Activated T-cell treated with anti-CD3 and anti-CD28 coated beads, Interleukin-2, amount 50 U/mL, for 72 hours (primary cell): ENCODE measurements at regions not wholly inside any gene's neighbourhood (a gene's known extent, or its start where the extent isn't known, plus 50 kb on each side); places are given as distances from the start of the nearest gene placed in this dataset.

Source experiments
- ATAC-seq, 2 donors: fragments of 150-1000 bp; cut with Tn5 transposase; replicated peaks in 1 of 2; 2 replicates each; pipeline ENCODE4 v1.10.0; 2021; ENCODE audit warnings: moderate library complexity in 2 of 2, mild to moderate bottlenecking in 1 of 2
- DNase-seq, 2 donors: peaks; one replicate each; pipeline ENCODE4 v3.0.0; 2021 to 2022; ENCODE audit warnings: mixed read lengths in 1 of 2
- H3K27ac Mint-ChIP-seq: one replicate; pipeline ENCODE4 v1.8.0; 2022; ENCODE audit warnings: mild to moderate bottlenecking, moderate library complexity, mixed read lengths
- H3K27me3 Mint-ChIP-seq: one replicate; pipeline ENCODE4 v1.8.0; 2022; ENCODE audit warnings: low read depth, mixed read lengths
- H3K36me3 Mint-ChIP-seq, 2 donors: one replicate each; pipeline ENCODE4 v1.8.0; 2022; ENCODE audit warnings: mixed read lengths in 2 of 2, mild to moderate bottlenecking in 1 of 2; ENCODE audit not compliant: insufficient read depth in 2 of 2
- H3K4me1 Mint-ChIP-seq: one replicate; pipeline ENCODE4 v1.8.0; 2022; ENCODE audit warnings: low read depth, mixed read lengths
- H3K4me3 Mint-ChIP-seq, 2 donors: one replicate each; pipeline ENCODE4 v1.8.0; 2022; ENCODE audit warnings: mild to moderate bottlenecking in 2 of 2, mixed read lengths in 2 of 2, moderate library complexity in 2 of 2
- H3K9me3 Mint-ChIP-seq, 2 donors: one replicate each; pipeline ENCODE4 v1.8.0; 2022; ENCODE audit warnings: mixed read lengths in 2 of 2

DNA sequence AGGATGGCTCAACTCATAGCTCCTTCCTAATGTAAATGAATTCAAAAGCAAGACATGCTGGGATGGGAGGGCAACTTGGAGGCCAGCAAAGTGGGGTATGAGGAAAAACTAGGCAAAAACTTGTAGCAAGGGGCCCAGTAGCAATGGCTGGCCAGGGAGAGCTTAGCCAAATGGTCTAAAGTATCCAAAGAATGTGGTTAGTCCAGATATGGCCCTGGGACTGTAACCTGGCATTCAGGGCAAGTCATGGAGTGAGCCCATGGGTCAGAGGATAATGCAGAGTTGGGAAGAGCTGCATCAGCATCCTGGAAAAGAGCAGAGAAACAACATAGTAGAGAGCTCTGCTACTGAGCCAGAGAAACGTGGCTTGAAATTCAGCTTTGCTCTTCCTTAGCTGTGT, 191.7 kb downstream of the SUCLA2 start:
- H3K36me3 Mint-ChIP-seq: no peaks in the 10 kb centered on the region
- H3K4me3 Mint-ChIP-seq: no peak overlapping the region
- H3K4me1 Mint-ChIP-seq: no peaks in the 10 kb centered on the region
- DNase-seq (no peak), ATAC-seq (no peak)
- H3K9me3 Mint-ChIP-seq: no peaks in the 10 kb centered on the region
- no peak overlapping the region for H3K27ac Mint-ChIP-seq
- no peaks in the 10 kb centered on the region for H3K27me3 Mint-ChIP-seq

DNA sequence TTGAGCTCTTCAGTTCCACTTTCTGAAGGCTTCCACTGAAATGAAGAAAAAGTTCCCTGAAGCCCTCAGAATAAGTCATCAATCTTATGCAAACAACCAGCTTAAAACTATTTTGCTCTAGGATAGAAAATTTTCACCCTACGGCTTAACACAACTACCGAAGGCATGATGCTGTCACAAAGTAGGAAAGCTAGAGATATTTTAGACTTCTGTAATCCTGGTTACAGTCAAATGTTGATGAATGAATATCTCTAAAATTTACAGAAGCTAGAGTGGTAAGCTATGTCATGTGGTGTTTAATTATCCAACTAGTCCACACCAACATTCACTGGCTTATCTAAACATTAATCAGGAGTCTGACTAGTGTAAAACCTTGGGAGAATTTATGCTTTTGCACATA, 197.9 kb downstream of the SUCLA2 start:
- Mint-ChIP-seq H3K4me1 (peaks cover 5% of the 10 kb centered on the region), H3K27ac (no peak overlapping the region), H3K27me3 (no peaks in the 10 kb centered on the region), H3K4me3 (no peak overlapping the region), H3K36me3 (no peaks in the 10 kb centered on the region), H3K9me3 (no peaks in the 10 kb centered on the region)
- no peak for ATAC-seq
- DNase-seq: no peak

DNA sequence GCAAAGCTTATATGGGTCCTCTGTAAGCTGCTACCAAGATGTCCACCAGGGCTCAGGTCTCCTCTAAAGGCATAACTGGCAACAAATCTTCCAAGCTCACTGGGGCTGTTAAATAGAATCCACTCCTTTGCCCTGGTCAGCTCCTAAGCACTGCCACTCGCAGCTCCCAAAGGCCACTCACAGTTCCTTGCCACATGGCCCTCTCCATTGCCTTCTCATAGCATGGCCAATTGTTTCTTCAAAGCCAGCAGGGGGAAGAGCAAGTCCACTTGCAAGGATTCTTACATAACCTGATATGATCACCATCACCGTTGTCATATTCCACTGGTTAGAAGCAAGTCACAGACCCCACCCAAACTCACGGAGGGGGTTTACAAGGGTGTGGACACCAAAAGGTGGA, 199.5 kb downstream of the SUCLA2 start:
- no peak overlapping the region for H3K27ac Mint-ChIP-seq
- no peak for ATAC-seq

DNA sequence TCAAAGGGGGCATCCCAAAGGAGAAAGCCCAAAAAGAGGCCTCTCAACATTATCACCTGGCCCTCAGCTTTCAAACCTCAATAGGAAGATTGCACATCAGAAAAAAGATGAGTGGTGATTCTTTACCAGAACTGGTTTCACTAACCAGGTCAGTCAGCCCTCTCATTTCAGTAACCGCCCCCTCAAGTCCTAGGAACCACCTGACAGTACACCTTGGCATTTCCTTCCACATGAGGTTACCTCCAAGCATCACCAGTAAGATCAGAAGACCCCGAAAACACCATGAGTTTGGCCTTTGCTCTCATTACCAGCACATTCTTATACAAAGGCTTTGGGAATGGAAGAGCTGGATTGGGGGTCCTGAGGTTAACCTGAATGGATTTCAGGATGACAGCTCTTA, 200.5 kb downstream of the SUCLA2 start:
- no peaks in the 10 kb centered on the region for H3K36me3 Mint-ChIP-seq
- H3K9me3 Mint-ChIP-seq: no peaks in the 10 kb centered on the region
- H3K4me1 Mint-ChIP-seq: peaks cover 5% of the 10 kb centered on the region
- ATAC-seq (peak; percentile 41 to 49), DNase-seq (no peak)
- no peak overlapping the region for H3K27ac Mint-ChIP-seq
- H3K4me3 Mint-ChIP-seq: no peak overlapping the region
- H3K27me3 Mint-ChIP-seq: no peaks in the 10 kb centered on the region

More for the DNA sequence above, 199.5 kb downstream of the SUCLA2 start:
- Mint-ChIP-seq H3K36me3 (no peaks in the 10 kb centered on the region), H3K4me1 (peaks cover 5% of the 10 kb centered on the region), H3K4me3 (no peak overlapping the region), H3K9me3 (no peaks in the 10 kb centered on the region), H3K27me3 (no peaks in the 10 kb centered on the region)
- no peak for DNase-seq

DNA sequence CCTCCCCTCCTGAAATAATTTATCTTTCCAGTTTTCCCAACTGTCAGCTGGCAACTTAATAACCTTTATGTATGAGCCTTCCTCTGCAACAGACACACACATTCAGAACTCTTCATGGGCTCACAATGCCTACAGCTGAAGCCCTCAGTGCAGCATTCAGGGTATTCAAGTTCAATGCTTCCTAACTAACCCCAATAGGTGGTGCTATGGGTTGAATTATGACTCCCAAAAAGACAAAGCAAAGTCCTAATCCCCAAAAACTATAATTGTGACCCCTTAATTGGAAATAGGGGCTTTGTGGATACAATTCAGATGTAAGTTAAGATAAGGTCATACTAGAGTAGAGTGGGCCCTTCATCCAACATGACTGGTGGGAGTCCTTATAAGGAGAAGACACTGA, 202.2 kb downstream of the SUCLA2 start:
- Mint-ChIP-seq H3K9me3 (no peaks in the 10 kb centered on the region), H3K27ac (no peak overlapping the region), H3K4me3 (no peak overlapping the region), H3K4me1 (peaks cover 5% of the 10 kb centered on the region), H3K27me3 (no peaks in the 10 kb centered on the region), H3K36me3 (no peaks in the 10 kb centered on the region)
- ATAC-seq (no peak), DNase-seq (no peak)

DNA sequence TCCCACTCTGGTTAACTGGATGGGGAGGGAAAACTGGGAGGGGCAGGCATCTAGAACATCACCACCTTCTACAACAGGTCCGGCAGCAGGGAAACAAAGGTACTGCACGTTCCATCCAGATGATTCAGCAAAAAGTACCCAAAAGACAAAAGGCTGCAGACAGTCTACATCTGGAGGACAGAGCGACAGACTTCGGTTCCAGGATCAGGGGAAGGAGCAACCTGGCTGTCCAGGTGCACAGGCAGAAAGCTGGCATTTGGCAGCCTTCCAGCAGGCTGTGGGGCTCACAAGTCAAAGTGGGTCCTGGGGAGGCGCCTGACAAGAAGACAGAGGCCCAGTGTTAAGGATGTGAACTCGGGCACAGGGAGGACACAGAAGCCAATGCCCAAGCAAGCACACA, 202.9 kb downstream of the SUCLA2 start:
- Mint-ChIP-seq H3K36me3 (no peaks in the 10 kb centered on the region), H3K4me3 (no peak overlapping the region), H3K27me3 (no peaks in the 10 kb centered on the region), H3K9me3 (no peaks in the 10 kb centered on the region), H3K4me1 (peaks cover 5% of the 10 kb centered on the region), H3K27ac (no peak overlapping the region)
- DNase-seq (no peak), ATAC-seq (no peak)

DNA sequence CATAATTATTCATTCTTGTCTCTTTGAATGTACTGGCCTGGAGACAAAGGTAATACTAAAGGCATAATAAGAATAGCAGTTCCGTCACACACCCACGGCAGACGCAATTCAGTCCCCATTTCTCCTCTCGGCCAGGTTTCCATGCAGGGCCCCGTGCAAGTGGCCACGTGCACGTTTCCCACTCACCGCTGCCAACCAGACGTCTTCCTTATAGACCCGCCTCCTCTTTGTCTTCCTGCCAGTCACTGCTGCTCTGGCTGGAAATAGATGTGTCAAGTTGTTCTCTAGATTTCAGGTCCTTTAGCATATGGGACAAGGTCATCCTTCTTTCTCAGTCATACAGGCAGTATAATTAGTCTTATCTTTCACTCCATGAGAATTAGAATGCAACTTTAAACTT, 204.3 kb downstream of the SUCLA2 start:
- H3K27me3 Mint-ChIP-seq: no peaks in the 10 kb centered on the region
- no peak overlapping the region for H3K4me3 Mint-ChIP-seq
- peaks cover 5% of the 10 kb centered on the region for H3K4me1 Mint-ChIP-seq
- ATAC-seq: no peak
- DNase-seq: no peak
- peaks cover 4% of the 10 kb centered on the region in 2 donors for H3K9me3 Mint-ChIP-seq
- H3K36me3 Mint-ChIP-seq: peaks cover 2 to 4% of the 10 kb centered on the region in 2 donors
- H3K27ac Mint-ChIP-seq: no peak overlapping the region

DNA sequence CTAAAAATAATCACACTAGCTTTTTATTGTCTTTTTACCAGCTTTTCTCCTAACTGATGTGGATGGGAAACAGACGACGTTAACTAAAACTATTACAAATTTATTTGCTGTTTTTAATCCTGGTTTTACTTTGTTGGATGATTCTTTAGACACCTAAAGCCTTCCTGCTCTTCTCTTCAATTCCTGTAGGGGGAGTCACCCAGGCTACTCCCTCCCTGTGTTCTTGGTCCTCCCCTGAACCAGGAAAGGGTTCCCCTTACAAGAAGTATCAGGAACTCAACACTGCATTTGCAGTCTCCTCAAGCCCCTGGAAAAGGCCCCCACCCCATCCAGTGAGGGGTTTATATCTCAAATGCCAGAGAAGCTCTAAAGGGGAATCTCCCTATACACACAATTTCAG, 206.1 kb downstream of the SUCLA2 start:
- Mint-ChIP-seq H3K27me3 (no peaks in the 10 kb centered on the region), H3K36me3 (peaks cover 7 to 12% of the 10 kb centered on the region in 2 donors), H3K9me3 (peaks cover 10% of the 10 kb centered on the region in 2 donors), H3K4me1 (no peaks in the 10 kb centered on the region), H3K27ac (no peak overlapping the region), H3K4me3 (no peak overlapping the region)
- DNase-seq: no peak
- no peak for ATAC-seq

DNA sequence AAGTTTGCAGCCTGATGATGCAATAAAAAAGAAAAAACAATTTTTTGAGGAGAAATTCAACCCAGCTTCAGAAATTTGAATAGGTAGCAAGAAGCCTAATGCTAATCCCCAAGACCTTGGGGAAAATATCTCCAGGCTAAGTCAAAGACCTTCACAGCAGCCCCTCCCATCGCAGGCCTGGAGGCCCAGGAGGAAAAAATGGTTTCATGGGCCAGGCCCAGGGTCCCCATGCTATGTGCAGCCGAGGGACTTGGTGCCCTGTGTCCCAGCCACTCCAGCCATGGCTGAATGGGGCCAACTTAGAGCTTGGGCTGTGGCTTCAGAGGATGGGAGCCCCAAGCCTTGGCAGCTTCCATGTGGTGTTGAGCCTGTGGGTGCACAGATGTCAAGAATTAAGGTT, 210.3 kb downstream of the SUCLA2 start:
- Mint-ChIP-seq H3K27ac (no peak overlapping the region), H3K36me3 (peaks cover 10 to 12% of the 10 kb centered on the region in 2 donors), H3K27me3 (no peaks in the 10 kb centered on the region), H3K9me3 (peaks cover 10 to 12% of the 10 kb centered on the region in 2 donors), H3K4me1 (no peaks in the 10 kb centered on the region), H3K4me3 (no peak overlapping the region)
- ATAC-seq: no peak
- no peak for DNase-seq

DNA sequence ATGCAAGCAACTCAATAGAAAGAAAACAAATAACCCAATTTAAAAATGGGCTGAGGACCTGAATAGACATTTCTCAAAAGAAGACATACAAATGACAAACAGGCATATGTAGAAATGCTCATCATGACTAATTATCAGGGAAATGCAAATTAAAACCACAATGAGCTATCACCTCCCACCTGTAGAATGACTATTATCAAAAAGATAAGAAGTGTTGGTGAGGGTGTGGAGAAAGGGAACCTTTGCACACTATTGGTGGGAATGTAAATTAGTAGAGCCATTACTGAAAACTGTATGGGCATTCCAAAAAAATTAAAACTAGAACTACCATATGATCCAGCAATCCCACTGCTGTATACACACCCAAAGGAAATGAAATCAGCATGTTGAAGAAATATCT, 212.2 kb downstream of the SUCLA2 start:
- Mint-ChIP-seq H3K36me3 (peaks cover 10 to 12% of the 10 kb centered on the region in 2 donors), H3K9me3 (peaks cover 10 to 12% of the 10 kb centered on the region in 2 donors), H3K27me3 (no peaks in the 10 kb centered on the region), H3K4me3 (no peak overlapping the region), H3K4me1 (no peaks in the 10 kb centered on the region), H3K27ac (no peak overlapping the region)
- DNase-seq: no peak
- no peak for ATAC-seq

DNA sequence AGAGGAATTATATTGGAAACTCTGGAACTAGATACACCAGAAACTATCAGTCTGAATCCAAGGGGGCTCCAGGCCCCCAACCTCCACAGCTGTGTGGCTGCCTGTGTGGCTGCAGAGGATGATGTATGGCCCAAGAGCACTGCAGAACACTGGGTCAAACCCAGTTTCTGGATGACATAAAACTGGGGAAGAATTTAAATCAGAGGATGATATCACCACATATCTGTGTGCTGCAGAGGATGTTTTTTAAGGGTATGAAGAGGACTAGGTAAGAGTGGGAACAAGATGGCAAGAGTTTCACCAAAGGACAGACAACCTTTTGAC, 226.4 kb downstream of the SUCLA2 start:
- no peak overlapping the region for H3K27ac Mint-ChIP-seq
- DNase-seq: no peak
- no peaks in the 10 kb centered on the region for H3K4me1 Mint-ChIP-seq
- peaks cover 11% of the 10 kb centered on the region in 2 donors for H3K9me3 Mint-ChIP-seq
- peaks cover 10% of the 10 kb centered on the region for H3K27me3 Mint-ChIP-seq
- ATAC-seq: no peak
- H3K36me3 Mint-ChIP-seq: peaks cover 1 to 5% of the 10 kb centered on the region in 2 donors
- no peak overlapping the region for H3K4me3 Mint-ChIP-seq

DNA sequence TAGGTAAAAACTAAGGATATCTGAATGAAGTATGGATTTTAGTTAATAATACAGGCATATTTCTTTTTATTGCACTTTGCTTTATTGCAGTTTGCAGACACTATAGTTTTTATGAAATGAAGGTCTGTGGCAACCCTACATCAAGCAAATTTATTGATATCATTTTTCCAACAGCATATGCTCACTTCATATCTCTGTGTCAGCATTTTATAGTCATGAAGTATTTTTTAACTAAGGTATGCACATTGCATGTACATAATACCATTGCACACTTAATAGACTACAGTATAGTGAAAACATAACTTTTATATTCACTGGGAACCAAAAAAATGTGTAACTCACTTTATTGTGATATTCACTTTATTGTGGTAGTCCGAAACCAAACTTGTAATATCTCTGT, 236.3 kb downstream of the SUCLA2 start:
- no peaks in the 10 kb centered on the region for H3K27me3 Mint-ChIP-seq
- peaks cover 4 to 5% of the 10 kb centered on the region in 2 donors for H3K9me3 Mint-ChIP-seq
- H3K36me3 Mint-ChIP-seq: no peaks in the 10 kb centered on the region
- H3K4me1 Mint-ChIP-seq: no peaks in the 10 kb centered on the region
- no peak overlapping the region for H3K27ac Mint-ChIP-seq
- DNase-seq (no peak), ATAC-seq (no peak)
- H3K4me3 Mint-ChIP-seq: no peak overlapping the region

DNA sequence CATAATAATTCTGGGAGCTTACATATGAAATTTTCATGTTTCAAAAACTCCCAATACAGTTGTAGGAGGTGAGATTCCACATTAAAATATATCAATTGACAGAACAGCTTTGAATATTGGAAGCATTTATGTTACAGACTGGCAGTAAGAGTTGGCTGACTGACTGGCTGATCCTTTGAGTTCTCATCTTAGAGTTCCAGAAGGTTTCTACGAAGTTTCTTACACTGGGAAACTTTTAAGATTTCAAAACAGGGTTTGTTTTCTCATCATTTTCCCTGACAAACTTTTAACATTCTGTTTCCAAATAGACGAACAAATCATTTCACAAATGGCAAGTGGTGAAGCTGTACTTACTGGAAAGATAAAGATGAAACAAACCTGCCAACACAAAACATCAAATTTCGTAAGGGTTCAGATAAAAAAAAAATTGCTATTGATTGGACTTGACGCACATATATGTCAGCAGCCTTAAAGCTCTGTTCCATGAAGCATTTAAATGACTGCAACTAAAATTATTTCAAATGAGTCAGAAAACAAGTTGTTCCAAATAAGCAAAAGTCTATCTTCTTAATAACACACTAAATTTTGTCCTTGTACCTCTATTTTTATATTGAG, 243.5 kb downstream of the SUCLA2 start:
- H3K27me3 Mint-ChIP-seq: no peaks in the 10 kb centered on the region
- no peak overlapping the region for H3K4me3 Mint-ChIP-seq
- no peak for ATAC-seq
- DNase-seq: no peak
- no peaks in the 10 kb centered on the region for H3K4me1 Mint-ChIP-seq
- H3K9me3 Mint-ChIP-seq: no peaks in the 10 kb centered on the region
- no peaks in the 10 kb centered on the region for H3K36me3 Mint-ChIP-seq
- no peak overlapping the region for H3K27ac Mint-ChIP-seq

DNA sequence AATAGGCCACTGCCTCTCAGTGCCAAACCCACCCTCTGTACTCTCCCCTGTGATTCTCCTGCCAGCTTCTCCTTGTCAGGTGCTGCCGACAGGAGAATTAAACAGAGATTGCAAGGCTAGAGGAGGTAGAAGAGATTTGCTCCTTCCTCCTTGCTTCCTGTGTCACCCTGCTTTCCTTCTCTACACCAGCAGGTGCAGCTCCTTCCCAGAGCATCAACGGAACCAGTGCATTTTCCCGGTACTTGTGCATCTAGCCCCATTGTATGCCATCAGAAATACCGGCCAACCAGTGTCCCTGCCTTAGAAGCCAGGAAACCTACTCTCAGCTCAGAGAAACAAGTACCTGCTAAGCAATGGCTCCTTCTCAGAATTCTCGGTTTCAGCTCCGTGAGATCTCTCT, 253.2 kb downstream of the SUCLA2 start:
- ATAC-seq (no peak), DNase-seq (no peak)
- Mint-ChIP-seq H3K27me3 (no peaks in the 10 kb centered on the region), H3K36me3 (no peaks in the 10 kb centered on the region), H3K9me3 (peaks cover 0 to 1% of the 10 kb centered on the region in 2 donors), H3K4me1 (no peaks in the 10 kb centered on the region), H3K27ac (no peak overlapping the region), H3K4me3 (no peak overlapping the region)
